Osteoblast (primary cell): ENCODE measurements at regions not wholly inside any gene's neighbourhood (a gene's known extent, or its start where the extent isn't known, plus 50 kb on each side); places are given as distances from the start of the nearest gene placed in this dataset.
A peak's percentile ranks its signal among the peaks of the same experiment; 100 is the strongest.

Experiments used
- DNase-seq: peaks from one replicate; pipeline ENCODE4 v3.0.0; 2011; ENCODE audit warnings: low spot score, mixed read lengths; ENCODE audit not compliant: insufficient read length; ENCODE audit errors: missing footprints
- H2AFZ ChIP-seq: 2 replicates; pipeline ENCODE4 v1.6.0; 2011; ENCODE audit warnings: mild to moderate bottlenecking, low read length
- H3K27ac ChIP-seq: 2 replicates; pipeline ENCODE4 v1.5.1; 2011; ENCODE audit warnings: mild to moderate bottlenecking, low read depth, low read length, moderate library complexity
- H3K27me3 ChIP-seq: 2 replicates; pipeline ENCODE4 v1.6.0; 2012; ENCODE audit warnings: mild to moderate bottlenecking, control low read depth, inconsistent platforms, low read length, moderate library complexity; ENCODE audit not compliant: insufficient read depth
- H3K36me3 ChIP-seq: 2 replicates; pipeline ENCODE4 v1.5.1; 2011; ENCODE audit warnings: mild to moderate bottlenecking, low read length, control low read depth, moderate library complexity; ENCODE audit not compliant: insufficient read depth
- H3K4me1 ChIP-seq: 2 replicates; pipeline ENCODE4 v1.5.1; 2011; ENCODE audit warnings: mild to moderate bottlenecking, low read length, control low read depth, moderate library complexity; ENCODE audit not compliant: insufficient read depth
- H3K4me2 ChIP-seq: 2 replicates; pipeline ENCODE4 v1.6.0; 2011; ENCODE audit warnings: mild to moderate bottlenecking, low read length; ENCODE audit not compliant: insufficient read depth
- H3K4me3 ChIP-seq: fragments of 200-600 bp; sonication (generic); 3 replicates; pipeline ENCODE4 v1.5.1; 2012; ENCODE audit warnings: mild to moderate bottlenecking, low read length, inconsistent platforms; ENCODE audit not compliant: insufficient read depth
- H3K79me2 ChIP-seq: 2 replicates; pipeline ENCODE4 v1.6.0; 2012; ENCODE audit warnings: mild to moderate bottlenecking, low read length, control low read depth, inconsistent platforms; ENCODE audit not compliant: insufficient read depth
- H3K9me3 ChIP-seq: 2 replicates; pipeline ENCODE4 v1.5.1; 2011; ENCODE audit warnings: low read depth, low read length, control low read depth
- H4K20me1 ChIP-seq: 2 replicates; pipeline ENCODE4 v1.6.0; 2012; ENCODE audit warnings: mild to moderate bottlenecking, low read length, control low read depth; ENCODE audit not compliant: insufficient read depth
- CTCF ChIP-seq: IDR thresholded peaks from 2 replicates; pipeline ENCODE4 v1.5.1; 2011; ENCODE audit warnings: mild to moderate bottlenecking, low read depth, low read length, moderate library complexity; ENCODE audit errors: extremely low read depth

- Histone ChIP-seq H3K4me3 (no peak overlapping the region), H3K27ac (no peak overlapping the region), H3K4me1 (no peaks in the 10 kb centered on the region), H3K4me2 (no peak overlapping the region), H2AFZ (no peak overlapping the region), H3K9me3 (no peaks in the 10 kb centered on the region), H3K27me3 (peaks cover 6% of the 10 kb centered on the region), H3K79me2 (no peaks in the 10 kb centered on the region), H3K36me3 (no peaks in the 10 kb centered on the region), H4K20me1 (no peaks in the 10 kb centered on the region)
- no peak for TF ChIP-seq CTCF
- DNase-seq: no peak
These were observed 73.9 kb upstream of the SOX4 start for GRCh38 chr6:21519642-21520041.

GRCh38 chr6:21521276-21521675 lies 72.3 kb upstream of the SOX4 start:
- Histone ChIP-seq H3K79me2 (no peaks in the 10 kb centered on the region), H3K4me2 (no peak overlapping the region), H3K4me1 (no peaks in the 10 kb centered on the region), H4K20me1 (no peaks in the 10 kb centered on the region), H3K27ac (no peak overlapping the region), H3K9me3 (no peaks in the 10 kb centered on the region), H3K27me3 (peaks cover 6% of the 10 kb centered on the region), H3K4me3 (no peak overlapping the region), H2AFZ (no peak overlapping the region), H3K36me3 (no peaks in the 10 kb centered on the region)
- no peak for TF ChIP-seq CTCF
- DNase-seq: no peak

GRCh38 chr6:21522143-21522747 lies 71.3 kb upstream of the SOX4 start:
- H2AFZ ChIP-seq: no peak overlapping the region
- no peak for TF ChIP-seq CTCF

GRCh38 chr6:21522797-21523456 lies 70.6 kb upstream of the SOX4 start:
- TF ChIP-seq CTCF: peak; percentile 6
- no peak overlapping the region for H3K27ac ChIP-seq
- no peaks in the 10 kb centered on the region for H3K4me1 ChIP-seq
- H3K79me2 ChIP-seq: no peaks in the 10 kb centered on the region
- no peaks in the 10 kb centered on the region for H3K36me3 ChIP-seq
- peaks cover 6% of the 10 kb centered on the region for H3K27me3 ChIP-seq
- H4K20me1 ChIP-seq: no peaks in the 10 kb centered on the region
- no peak overlapping the region for H3K4me3 ChIP-seq
- H3K9me3 ChIP-seq: no peaks in the 10 kb centered on the region
- no peak for DNase-seq
- H2AFZ ChIP-seq: no peak overlapping the region
- H3K4me2 ChIP-seq: no peak overlapping the region

More at GRCh38 chr6:21522143-21522747, 71.3 kb upstream of the SOX4 start:
- no peak overlapping the region for H3K4me2 ChIP-seq
- DNase-seq: no peak
- H3K27me3 ChIP-seq: peaks cover 6% of the 10 kb centered on the region
- no peaks in the 10 kb centered on the region for H3K79me2 ChIP-seq
- no peaks in the 10 kb centered on the region for H3K4me1 ChIP-seq
- H3K27ac ChIP-seq: no peak overlapping the region
- H4K20me1 ChIP-seq: no peaks in the 10 kb centered on the region
- H3K4me3 ChIP-seq: no peak overlapping the region
- H3K36me3 ChIP-seq: no peaks in the 10 kb centered on the region
- H3K9me3 ChIP-seq: no peaks in the 10 kb centered on the region
